ENCODE measurements at regions not wholly inside any gene's neighbourhood (a gene's known extent, or its start where the extent isn't known, plus 50 kb on each side); places are given as distances from the start of the nearest gene placed in this dataset.

- H3K36me3 ChIP-seq (ENCODE audit: insufficient read depth, low read length) = no peaks in the 10 kb centered on the region
- no peak overlapping the region for H2AFZ ChIP-seq (ENCODE audit: low read length)
- no peaks in the 10 kb centered on the region for H4K20me1 ChIP-seq (ENCODE audit: insufficient read depth, low read length)
- H3K4me2 ChIP-seq (ENCODE audit: insufficient read depth, low read length) = no peak overlapping the region
- H3K27ac ChIP-seq (ENCODE audit: low read depth, low read length) = no peak overlapping the region
- no peaks in the 10 kb centered on the region for H3K27me3 ChIP-seq (ENCODE audit: insufficient read depth, low read length)
- H3K4me3 ChIP-seq (ENCODE audit: insufficient read depth, low read length) = no peak overlapping the region
- H3K4me1 ChIP-seq (ENCODE audit: insufficient read depth, low read length) = no peaks in the 10 kb centered on the region
- no peaks in the 10 kb centered on the region for H3K79me2 ChIP-seq (ENCODE audit: insufficient read depth, low read length)
- peaks cover 3% of the 10 kb centered on the region for H3K9me3 ChIP-seq (ENCODE audit: low read depth, low read length)
- no peak for DNase-seq (ENCODE audit: insufficient read length, low spot score, missing footprints)
- TF ChIP-seq CTCF (IDR thresholded peaks at IDR 0.05; ENCODE audit: extremely low read depth, low read depth, low read length) = no peak
Observed at GRCh38 chr3:162945626-162946025, 1449.0 kb downstream of the OTOL1 start.

- TF ChIP-seq CTCF (IDR thresholded peaks at IDR 0.05; ENCODE audit: extremely low read depth, low read depth, low read length) = no peak
- DNase-seq (ENCODE audit: insufficient read length, low spot score, missing footprints) = no peak
- Histone ChIP-seq H3K27ac (ENCODE audit: low read depth, low read length) (no peak overlapping the region), H3K4me3 (ENCODE audit: insufficient read depth, low read length) (no peak overlapping the region), H3K79me2 (ENCODE audit: insufficient read depth, low read length) (no peaks in the 10 kb centered on the region), H3K4me1 (ENCODE audit: insufficient read depth, low read length) (no peaks in the 10 kb centered on the region), H3K4me2 (ENCODE audit: insufficient read depth, low read length) (no peak overlapping the region), H3K9me3 (ENCODE audit: low read depth, low read length) (no peaks in the 10 kb centered on the region), H3K36me3 (ENCODE audit: insufficient read depth, low read length) (no peaks in the 10 kb centered on the region), H4K20me1 (ENCODE audit: insufficient read depth, low read length) (no peaks in the 10 kb centered on the region), H2AFZ (ENCODE audit: low read length) (no peak overlapping the region), H3K27me3 (ENCODE audit: insufficient read depth, low read length) (no peaks in the 10 kb centered on the region)
Observed at GRCh38 chr3:162956711-162957110, 1460.1 kb downstream of the OTOL1 start.

DNA sequence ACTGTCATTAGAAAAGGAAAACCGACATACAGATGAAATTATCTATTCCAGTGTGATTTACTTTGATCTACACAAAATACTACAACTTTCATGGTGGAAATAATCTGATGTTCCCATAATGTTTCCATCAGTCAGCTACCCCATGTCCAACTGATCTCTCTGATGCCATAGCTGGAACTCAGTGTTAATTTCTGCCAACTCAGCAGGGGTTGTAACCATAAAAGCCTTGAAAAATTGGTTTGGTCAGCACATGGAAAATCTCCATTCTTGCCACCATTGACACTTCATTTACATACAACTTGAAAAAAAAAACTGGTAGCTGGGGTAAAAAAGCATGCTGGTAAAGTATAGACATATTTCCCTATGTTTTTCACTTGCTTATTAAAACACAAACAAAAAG lies 1463.7 kb downstream of the OTOL1 start:
- DNase-seq (ENCODE audit: insufficient read length, low spot score, missing footprints) = no peak
- H3K4me3 ChIP-seq (ENCODE audit: insufficient read depth, low read length) = no peak overlapping the region
- no peaks in the 10 kb centered on the region for H3K4me1 ChIP-seq (ENCODE audit: insufficient read depth, low read length)
- no peaks in the 10 kb centered on the region for H4K20me1 ChIP-seq (ENCODE audit: insufficient read depth, low read length)
- H3K36me3 ChIP-seq (ENCODE audit: insufficient read depth, low read length) = no peaks in the 10 kb centered on the region
- no peaks in the 10 kb centered on the region for H3K27me3 ChIP-seq (ENCODE audit: insufficient read depth, low read length)
- no peak overlapping the region for H3K4me2 ChIP-seq (ENCODE audit: insufficient read depth, low read length)
- H3K9me3 ChIP-seq (ENCODE audit: low read depth, low read length) = no peaks in the 10 kb centered on the region
- H3K27ac ChIP-seq (ENCODE audit: low read depth, low read length) = no peak overlapping the region
- H3K79me2 ChIP-seq (ENCODE audit: insufficient read depth, low read length) = no peaks in the 10 kb centered on the region
- no peak for TF ChIP-seq CTCF (IDR thresholded peaks at IDR 0.05; ENCODE audit: extremely low read depth, low read depth, low read length)
- H2AFZ ChIP-seq (ENCODE audit: low read length) = no peak overlapping the region

- Histone ChIP-seq H3K4me3 (ENCODE audit: insufficient read depth, low read length) (no peak overlapping the region), H4K20me1 (ENCODE audit: insufficient read depth, low read length) (no peaks in the 10 kb centered on the region), H3K36me3 (ENCODE audit: insufficient read depth, low read length) (no peaks in the 10 kb centered on the region), H3K27ac (ENCODE audit: low read depth, low read length) (no peak overlapping the region), H3K79me2 (ENCODE audit: insufficient read depth, low read length) (no peaks in the 10 kb centered on the region), H3K27me3 (ENCODE audit: insufficient read depth, low read length) (no peaks in the 10 kb centered on the region), H3K4me1 (ENCODE audit: insufficient read depth, low read length) (no peaks in the 10 kb centered on the region), H2AFZ (ENCODE audit: low read length) (no peak overlapping the region), H3K4me2 (ENCODE audit: insufficient read depth, low read length) (no peak overlapping the region), H3K9me3 (ENCODE audit: low read depth, low read length) (no peaks in the 10 kb centered on the region)
- TF ChIP-seq CTCF (IDR thresholded peaks at IDR 0.05; ENCODE audit: extremely low read depth, low read depth, low read length) = no peak
- no peak for DNase-seq (ENCODE audit: insufficient read length, low spot score, missing footprints)
Observed at GRCh38 chr3:162970292-162970691, 1473.7 kb downstream of the OTOL1 start.

Measured in osteoblast (primary cell).